BJ (cell line): ENCODE measurements at regions not wholly inside any gene's neighbourhood (a gene's known extent, or its start where the extent isn't known, plus 50 kb on each side); places are given as distances from the start of the nearest gene placed in this dataset.

Source experiments
- CTCF ChIA-PET: fragments of 350-600 bp; formaldehyde crosslinking; extraction: SDS; loops from one replicate; lab custom pipeline; 2021; ENCODE audit warnings: antibody characterized with exemption, inconsistent platforms; lab: Yijun Ruan, JAX
- POLR2A ChIA-PET: fragments of 300-600 bp; sonication (Branson Sonifier 250); formaldehyde crosslinking; extraction: SDS; loops from one replicate; lab custom pipeline; 2021; ENCODE audit warnings: antibody characterized with exemption; lab: Charles Lee
- DNase-seq: peaks from one replicate; pipeline ENCODE4 v3.0.0-alpha.2; 2011; ENCODE audit warnings: low read depth
- H3K27me3 ChIP-seq: 2 replicates; pipeline ENCODE4 v1.6.0; 2011; ENCODE audit warnings: low read length; ENCODE audit not compliant: control insufficient read depth, insufficient read depth
- H3K36me3 ChIP-seq: 2 replicates; pipeline ENCODE4 v1.5.1; 2011; ENCODE audit warnings: low read length; ENCODE audit not compliant: control insufficient read depth, insufficient read depth
- H3K4me3 ChIP-seq: 2 replicates; pipeline ENCODE4 v1.5.1; 2011; ENCODE audit warnings: low read depth, mild to moderate bottlenecking, control low read depth, low read length
- CTCF ChIP-seq: IDR thresholded peaks from 2 replicates; pipeline ENCODE4 v1.5.1; 2011; ENCODE audit warnings: low read depth, mild to moderate bottlenecking, control low read depth, inconsistent platforms, low read length, moderate library complexity; ENCODE audit not compliant: insufficient read depth

- POLR2A ChIA-PET = no interaction called here
- Histone ChIP-seq H3K4me3 (no peak overlapping the region), H3K36me3 (no peaks in the 10 kb centered on the region), H3K27me3 (no peaks in the 10 kb centered on the region; the same call in 1 of the 2 replicates)
- TF ChIP-seq CTCF = no peak
- CTCF ChIA-PET = no interaction called here
- no peak for DNase-seq
Observed at GRCh38 chr3:196147116-196147515, 64.1 kb downstream of the ZDHHC19 start.

- ChIA-PET POLR2A (no interaction called here), CTCF (no interaction called here)
- TF ChIP-seq CTCF = no peak
- Histone ChIP-seq H3K27me3 (no peaks in the 10 kb centered on the region; the same call in 1 of the 2 replicates), H3K4me3 (no peak overlapping the region), H3K36me3 (no peaks in the 10 kb centered on the region)
- DNase-seq = no peak
Observed at GRCh38 chr3:196145468-196146262, 63.8 kb upstream of the TFRC start.

GRCh38 chr3:196144383-196145105 is 62.7 kb upstream of the TFRC start:
- POLR2A ChIA-PET = no interaction called here
- DNase-seq = peak; percentile 1
- Histone ChIP-seq H3K27me3 (no peaks in the 10 kb centered on the region; the same call in 1 of the 2 replicates), H3K36me3 (no peaks in the 10 kb centered on the region), H3K4me3 (no peak overlapping the region)
- CTCF ChIA-PET = interaction anchor here (0.7 kb wide), 1 partner anchor 12 kb away, joined by 3 read pairs; no protein-coding TSS in a partner anchor
- no peak for TF ChIP-seq CTCF

GRCh38 chr3:196143708-196144382 is 62.0 kb upstream of the TFRC start:
- no peak overlapping the region for H3K4me3 ChIP-seq
- CTCF ChIA-PET = interaction anchor here (0.7 kb wide), 1 partner anchor 12 kb away, joined by 3 read pairs; no protein-coding TSS in a partner anchor
- H3K36me3 ChIP-seq = no peaks in the 10 kb centered on the region
- POLR2A ChIA-PET = no interaction called here
- no peak for TF ChIP-seq CTCF
- H3K27me3 ChIP-seq = no peaks in the 10 kb centered on the region; the same call in 1 of the 2 replicates
- no peak for DNase-seq
